Bone marrow (tissue), 2 donors: ENCODE measurements at regions not wholly inside any gene's neighbourhood (a gene's known extent, or its start where the extent isn't known, plus 50 kb on each side); places are given as distances from the start of the nearest gene placed in this dataset.
"Not testable (repeated sequence)": the region's sequence is repeated elsewhere in the genome, so short reads cannot be mapped to it uniquely, and the experiment has no call there.

Source experiments
- DNase-seq, 2 donors: peaks; one replicate each; lab custom pipeline; 2025; lab: John Stamatoyannopoulos, UW

- no peak for DNase-seq
Measured at GRCh38 chr2:167843657-167844056, 403.7 kb downstream of the STK39 start.

GRCh38 chr2:167843217-167843616, 404.2 kb downstream of the STK39 start:
- no peak for DNase-seq

GRCh38 chr2:167842047-167842446, 405.3 kb downstream of the STK39 start:
- no peak for DNase-seq

- not testable (repeated sequence) for DNase-seq
Measured at GRCh38 chr2:167835290-167835689, 412.1 kb downstream of the STK39 start.

GRCh38 chr2:167834707-167835106, 412.7 kb downstream of the STK39 start:
- no peak for DNase-seq

- DNase-seq = no peak
Measured at GRCh38 chr2:167833294-167833693, 414.1 kb downstream of the STK39 start.

GRCh38 chr2:167832868-167833287, 414.5 kb downstream of the STK39 start:
- DNase-seq = no peak

- no peak for DNase-seq
Measured at GRCh38 chr2:167827352-167828097, 419.9 kb downstream of the STK39 start.

- no peak for DNase-seq
Measured at GRCh38 chr2:167826906-167827305, 420.5 kb downstream of the STK39 start.

GRCh38 chr2:167825664-167826063, 421.7 kb downstream of the STK39 start:
- no peak for DNase-seq

- DNase-seq = no peak
Measured at GRCh38 chr2:167822690-167823465, 424.5 kb downstream of the STK39 start.

- no peak for DNase-seq
Measured at GRCh38 chr2:167820488-167820887, 426.9 kb downstream of the STK39 start.

GRCh38 chr2:167818521-167818920, 428.9 kb downstream of the STK39 start:
- no peak for DNase-seq

GRCh38 chr2:167817908-167818307, 429.5 kb downstream of the STK39 start:
- DNase-seq = no peak

GRCh38 chr2:167817422-167817821, 430.0 kb downstream of the STK39 start:
- DNase-seq = no peak

GRCh38 chr2:167816874-167817290, 430.5 kb downstream of the STK39 start:
- DNase-seq = no peak

- no peak for DNase-seq
Measured at GRCh38 chr2:167814881-167815718, 432.3 kb downstream of the STK39 start.

- not testable (repeated sequence) for DNase-seq
Measured at GRCh38 chr2:167814482-167814880, 432.9 kb downstream of the STK39 start.

- not testable (repeated sequence) for DNase-seq
Measured at GRCh38 chr2:167809799-167810198, 437.6 kb downstream of the STK39 start.

GRCh38 chr2:167803449-167803988, 443.9 kb downstream of the STK39 start:
- DNase-seq = no peak

GRCh38 chr2:167794554-167795255, 452.7 kb downstream of the STK39 start:
- DNase-seq = no peak
